Loucy (cell line): ENCODE measurements at regions not wholly inside any gene's neighbourhood (a gene's known extent, or its start where the extent isn't known, plus 50 kb on each side); places are given as distances from the start of the nearest gene placed in this dataset.

Experiments
- H2AFZ ChIP-seq: fragments of 200-600 bp; sonication (generic); 2 replicates; pipeline ENCODE4 v1.6.0; 2016; ENCODE audit warnings: antibody characterized with exemption, mild to moderate bottlenecking, low read length, moderate library complexity
- H3F3A ChIP-seq: fragments of 200-600 bp; 2 replicates; pipeline ENCODE4 v1.6.0; 2016; ENCODE audit warnings: antibody characterized with exemption, low read depth, mild to moderate bottlenecking
- H3K27me3 ChIP-seq: fragments of 200-600 bp; sonication (generic); 2 replicates; pipeline ENCODE4 v1.6.1; 2014; ENCODE audit warnings: low read length, mild to moderate bottlenecking; ENCODE audit not compliant: insufficient read depth, poor library complexity, severe bottlenecking
- H3K36me3 ChIP-seq: fragments of 200-600 bp; sonication (generic); 2 replicates; pipeline ENCODE4 v1.6.1; 2016; ENCODE audit warnings: low read length; ENCODE audit not compliant: insufficient read depth
- H3K4me1 ChIP-seq: fragments of 200-600 bp; sonication (generic); 2 replicates; pipeline ENCODE4 v1.5.1; 2014; ENCODE audit warnings: low read length, mild to moderate bottlenecking; ENCODE audit not compliant: insufficient read depth, poor library complexity, severe bottlenecking
- H3K4me2 ChIP-seq: fragments of 200-600 bp; sonication (generic); 2 replicates; pipeline ENCODE4 v1.6.0; 2014; ENCODE audit warnings: antibody characterized with exemption, low read length, low read depth, mild to moderate bottlenecking; ENCODE audit not compliant: poor library complexity, severe bottlenecking
- H3K4me3 ChIP-seq: fragments of 200-600 bp; sonication (generic); 2 replicates; pipeline ENCODE4 v1.5.1; 2014; ENCODE audit warnings: low read length, mild to moderate bottlenecking, mixed read lengths; ENCODE audit not compliant: poor library complexity, severe bottlenecking
- H3K79me2 ChIP-seq: fragments of 200-600 bp; sonication (generic); 2 replicates; pipeline ENCODE4 v1.6.1; 2014; ENCODE audit warnings: low read length; ENCODE audit not compliant: insufficient read depth
- H3K9ac ChIP-seq: fragments of 200-600 bp; sonication (generic); 2 replicates; pipeline ENCODE4 v1.6.0; 2014; ENCODE audit warnings: mild to moderate bottlenecking, low read depth, low read length, moderate library complexity; ENCODE audit not compliant: poor library complexity, severe bottlenecking
- H3K9me2 ChIP-seq: fragments of 200-600 bp; sonication (generic); replicated peaks from 2 replicates; pipeline ENCODE4 v1.6.1; 2016; ENCODE audit warnings: low read depth, low read length, mixed read lengths
- H3K9me3 ChIP-seq: fragments of 200-600 bp; sonication (generic); 2 replicates; pipeline ENCODE4 v1.6.1; 2014; ENCODE audit warnings: mild to moderate bottlenecking, antibody characterized with exemption, low read length, low read depth; ENCODE audit not compliant: insufficient read depth
- H4K20me1 ChIP-seq: fragments of 200-600 bp; sonication (generic); 2 replicates; pipeline ENCODE4 v1.6.0; 2014; ENCODE audit warnings: antibody characterized with exemption, low read length, mild to moderate bottlenecking; ENCODE audit not compliant: insufficient read depth, poor library complexity, severe bottlenecking
- EZH2phosphoT487 ChIP-seq: fragments of 200-600 bp; IDR thresholded peaks from 2 replicates; pipeline ENCODE4 v1.6.1; 2018; ENCODE audit warnings: antibody characterized with exemption, mild to moderate bottlenecking, moderate library complexity, borderline replicate concordance
- TF ChIP-seq, protein P1 (sequence below): fragments of 200-600 bp; sonication (generic); conservative IDR thresholded peaks from 2 replicates; pipeline ENCODE4 v1.5.1; 2014; ENCODE audit warnings: mild to moderate bottlenecking, antibody characterized with exemption, low read length

DNA sequence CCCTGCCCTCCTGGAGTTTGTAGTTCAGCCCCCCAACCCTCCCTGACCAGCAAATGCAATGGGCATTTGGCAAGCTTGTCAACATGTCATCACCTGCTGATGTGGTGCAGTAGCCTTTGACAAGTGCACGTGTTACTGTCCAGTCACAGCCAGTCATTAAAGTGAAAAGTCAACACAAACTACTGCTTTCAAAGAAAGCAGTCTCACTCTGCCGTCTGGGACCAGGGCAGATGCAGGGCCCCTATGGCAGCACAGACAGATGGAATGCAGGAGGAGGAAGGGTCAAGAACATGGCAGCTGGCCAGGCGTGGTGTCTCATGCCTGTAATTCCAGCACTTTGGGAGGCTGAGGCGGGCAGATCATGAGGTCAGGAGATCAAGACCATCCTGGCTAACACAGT, 222.4 kb upstream of the OSR1 start:
- no peaks in the 10 kb centered on the region for H3K9me2 ChIP-seq
- H3K36me3 ChIP-seq = no peaks in the 10 kb centered on the region
- no peaks in the 10 kb centered on the region for H3K79me2 ChIP-seq
- H4K20me1 ChIP-seq = no peaks in the 10 kb centered on the region
- no peak overlapping the region for H3K4me2 ChIP-seq
- H3F3A ChIP-seq = no peaks in the 10 kb centered on the region
- no peak overlapping the region for H3K4me3 ChIP-seq
- H3K4me1 ChIP-seq = no peaks in the 10 kb centered on the region
- TF ChIP-seq EZH2phosphoT487 = no peak
- TF ChIP-seq, protein P1, sequence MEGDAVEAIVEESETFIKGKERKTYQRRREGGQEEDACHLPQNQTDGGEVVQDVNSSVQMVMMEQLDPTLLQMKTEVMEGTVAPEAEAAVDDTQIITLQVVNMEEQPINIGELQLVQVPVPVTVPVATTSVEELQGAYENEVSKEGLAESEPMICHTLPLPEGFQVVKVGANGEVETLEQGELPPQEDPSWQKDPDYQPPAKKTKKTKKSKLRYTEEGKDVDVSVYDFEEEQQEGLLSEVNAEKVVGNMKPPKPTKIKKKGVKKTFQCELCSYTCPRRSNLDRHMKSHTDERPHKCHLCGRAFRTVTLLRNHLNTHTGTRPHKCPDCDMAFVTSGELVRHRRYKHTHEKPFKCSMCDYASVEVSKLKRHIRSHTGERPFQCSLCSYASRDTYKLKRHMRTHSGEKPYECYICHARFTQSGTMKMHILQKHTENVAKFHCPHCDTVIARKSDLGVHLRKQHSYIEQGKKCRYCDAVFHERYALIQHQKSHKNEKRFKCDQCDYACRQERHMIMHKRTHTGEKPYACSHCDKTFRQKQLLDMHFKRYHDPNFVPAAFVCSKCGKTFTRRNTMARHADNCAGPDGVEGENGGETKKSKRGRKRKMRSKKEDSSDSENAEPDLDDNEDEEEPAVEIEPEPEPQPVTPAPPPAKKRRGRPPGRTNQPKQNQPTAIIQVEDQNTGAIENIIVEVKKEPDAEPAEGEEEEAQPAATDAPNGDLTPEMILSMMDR = no peak
- H3K27me3 ChIP-seq = no peaks in the 10 kb centered on the region
- no peaks in the 10 kb centered on the region for H3K9me3 ChIP-seq
- H2AFZ ChIP-seq = no peak overlapping the region
- H3K9ac ChIP-seq = no peak overlapping the region

DNA sequence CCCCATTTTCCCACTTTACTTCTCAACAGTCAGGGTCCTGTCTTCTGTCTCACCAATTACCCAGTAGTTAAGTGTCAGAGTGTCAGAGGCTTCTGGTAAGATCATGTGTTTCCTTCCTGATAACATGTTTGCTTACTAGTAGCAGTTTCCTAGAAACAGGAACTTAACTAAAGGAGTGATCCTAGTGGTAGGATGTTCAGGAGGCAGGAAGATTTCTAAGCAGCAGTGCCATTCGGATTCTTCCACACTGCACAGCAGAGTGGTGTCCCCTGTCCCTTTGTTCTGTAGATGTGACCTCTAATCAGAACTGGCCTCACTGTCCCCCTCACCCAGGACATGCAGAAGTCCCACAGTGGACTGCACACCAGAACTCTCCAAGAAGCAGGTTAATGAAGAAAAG, 221.8 kb upstream of the OSR1 start:
- TF ChIP-seq, protein P1 = no peak
- TF ChIP-seq EZH2phosphoT487 = no peak
- Histone ChIP-seq H2AFZ (no peak overlapping the region), H3K79me2 (no peaks in the 10 kb centered on the region), H3K9me2 (no peaks in the 10 kb centered on the region), H3K9ac (no peak overlapping the region), H4K20me1 (no peaks in the 10 kb centered on the region), H3K9me3 (no peaks in the 10 kb centered on the region), H3K4me2 (no peak overlapping the region), H3K4me1 (no peaks in the 10 kb centered on the region), H3K27me3 (no peaks in the 10 kb centered on the region), H3F3A (no peaks in the 10 kb centered on the region), H3K36me3 (no peaks in the 10 kb centered on the region), H3K4me3 (no peak overlapping the region)

DNA sequence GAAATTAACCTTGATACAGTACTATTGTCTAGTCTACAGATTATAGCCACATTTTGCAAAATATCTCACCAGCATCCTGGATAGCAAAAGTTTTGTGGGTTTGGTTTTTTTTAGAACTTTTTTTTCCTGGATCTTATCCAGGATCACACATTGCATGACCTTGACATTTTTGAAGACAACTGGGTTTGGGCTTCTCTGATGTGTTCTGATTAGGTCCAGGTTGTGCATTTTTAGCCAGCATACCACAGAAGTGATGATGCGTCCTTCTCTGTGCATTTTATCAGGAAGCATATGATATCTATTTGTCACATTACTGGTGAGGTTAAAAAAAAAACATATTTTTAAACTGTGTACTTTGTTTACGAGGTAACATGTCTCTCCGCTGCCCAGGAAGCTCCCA, 221.0 kb upstream of the OSR1 start:
- no peak overlapping the region for H2AFZ ChIP-seq
- H3K27me3 ChIP-seq = no peaks in the 10 kb centered on the region
- H3K4me3 ChIP-seq = no peak overlapping the region
- TF ChIP-seq, protein P1 = no peak
- no peak for TF ChIP-seq EZH2phosphoT487
- no peak overlapping the region for H3K4me2 ChIP-seq
- H3K79me2 ChIP-seq = no peaks in the 10 kb centered on the region
- no peaks in the 10 kb centered on the region for H3K36me3 ChIP-seq
- no peak overlapping the region for H3K9ac ChIP-seq
- no peaks in the 10 kb centered on the region for H3K9me3 ChIP-seq
- H3K4me1 ChIP-seq = no peaks in the 10 kb centered on the region
- no peaks in the 10 kb centered on the region for H4K20me1 ChIP-seq
- H3F3A ChIP-seq = no peaks in the 10 kb centered on the region
- H3K9me2 ChIP-seq = no peaks in the 10 kb centered on the region
